HG03025 (cell line): ENCODE measurements at regions not wholly inside any gene's neighbourhood (a gene's known extent, or its start where the extent isn't known, plus 50 kb on each side); places are given as distances from the start of the nearest gene placed in this dataset.
A peak's percentile ranks its signal among the peaks of the same experiment; 100 is the strongest.

ENCODE experiments used
- ATAC-seq: cut with Tn5 transposase; IDR thresholded peaks from one replicate; pipeline ENCODE4 v1.9.1; 2021; ENCODE audit warnings: mild to moderate bottlenecking, moderate library complexity; ENCODE audit not compliant: unreplicated experiment, low FRiP score

DNA sequence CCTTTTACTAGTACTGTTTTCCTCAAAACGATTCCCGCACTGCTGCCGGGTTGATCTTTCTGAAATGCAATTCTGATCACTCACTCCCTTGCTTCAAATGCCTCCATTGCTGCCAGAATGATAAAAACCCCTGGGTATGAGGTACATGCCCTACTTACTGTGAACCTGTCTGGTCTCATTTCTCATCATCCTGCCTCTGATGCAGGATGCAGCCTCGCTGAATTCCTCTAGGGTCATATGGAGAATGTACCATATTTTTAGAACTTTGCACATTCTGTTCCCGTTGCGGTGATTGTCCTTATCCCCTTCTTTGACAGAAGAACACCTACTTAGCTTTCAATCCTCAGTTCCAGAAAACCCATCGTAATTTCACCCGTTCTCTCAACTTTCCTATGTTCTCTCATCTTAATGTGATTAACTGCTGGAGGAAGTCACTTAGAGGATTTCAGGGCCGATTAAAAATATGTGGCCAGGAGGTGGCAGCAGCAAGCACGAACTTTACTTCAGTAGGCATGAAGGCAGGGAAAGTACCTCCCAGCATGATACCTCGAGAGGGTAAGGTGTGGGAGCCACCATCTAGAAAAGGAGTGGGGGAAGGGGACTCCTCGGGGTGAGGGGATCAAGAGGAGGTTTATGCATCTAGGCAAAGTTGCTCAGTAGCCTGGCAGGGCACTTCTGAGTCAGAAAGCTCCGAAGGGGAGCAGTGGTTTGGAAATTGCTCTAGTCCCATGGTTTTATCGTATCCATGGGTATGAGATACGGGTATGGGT, 361.5 kb upstream of the ZP4 start:
- ATAC-seq, result peak; percentile 71

DNA sequence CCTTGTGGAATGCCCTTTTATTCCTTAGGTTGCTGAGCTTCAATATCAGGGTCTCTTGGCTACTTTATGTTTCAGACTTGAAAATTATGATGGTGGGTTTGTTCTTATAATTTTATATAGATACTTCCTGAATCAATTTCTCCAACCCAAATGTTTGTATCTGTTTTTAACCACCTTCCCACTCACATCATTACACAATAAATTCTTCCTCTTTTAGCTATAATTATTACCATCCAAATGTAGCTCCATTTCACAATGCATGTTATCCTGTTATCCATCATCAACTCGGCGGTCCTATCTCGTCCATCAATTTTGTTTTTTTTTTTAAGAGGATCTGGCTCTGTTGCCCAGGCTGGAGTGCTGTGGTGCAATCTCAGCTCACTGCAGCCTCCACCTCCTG, 357.6 kb upstream of the ZP4 start:
- no peak for ATAC-seq

DNA sequence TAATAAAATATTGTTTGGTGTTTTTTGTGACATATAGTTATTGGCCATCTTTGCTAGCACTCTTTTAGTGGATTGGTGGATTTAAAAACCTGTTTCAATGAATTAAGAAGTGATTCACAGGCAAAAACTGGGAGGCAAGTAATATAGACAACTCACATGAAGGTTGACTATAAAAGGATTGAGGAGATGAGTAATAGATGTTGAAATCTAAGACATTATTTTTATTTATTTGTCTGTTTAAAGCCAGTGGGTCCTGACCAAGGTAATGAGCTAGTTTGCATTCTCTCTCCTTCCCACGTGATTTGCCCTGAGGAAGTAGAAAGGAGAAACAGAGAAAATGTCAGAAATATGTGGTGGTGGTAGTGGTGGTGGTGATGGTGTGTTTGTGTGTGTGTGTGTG, 351.5 kb upstream of the ZP4 start:
- no peak for ATAC-seq

DNA sequence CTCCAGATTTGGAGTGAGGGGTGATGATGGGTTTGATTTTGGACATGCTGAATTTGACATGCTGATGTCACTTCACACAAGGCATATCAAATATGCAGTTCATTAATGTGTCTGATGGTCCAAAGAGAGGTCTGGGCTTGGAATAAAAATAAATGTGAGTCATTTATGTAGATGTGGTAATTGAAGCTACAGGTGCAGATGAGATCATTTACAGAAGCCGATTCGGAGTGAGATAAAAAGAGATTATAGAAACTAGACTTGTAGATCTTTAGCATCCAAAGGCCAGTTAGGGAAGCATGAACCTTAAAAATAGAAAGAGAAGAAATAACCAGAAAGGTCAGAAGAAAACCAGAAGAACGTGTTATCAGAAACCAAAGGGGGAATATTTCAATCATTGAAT, 350.9 kb upstream of the ZP4 start:
- ATAC-seq, result no peak

DNA sequence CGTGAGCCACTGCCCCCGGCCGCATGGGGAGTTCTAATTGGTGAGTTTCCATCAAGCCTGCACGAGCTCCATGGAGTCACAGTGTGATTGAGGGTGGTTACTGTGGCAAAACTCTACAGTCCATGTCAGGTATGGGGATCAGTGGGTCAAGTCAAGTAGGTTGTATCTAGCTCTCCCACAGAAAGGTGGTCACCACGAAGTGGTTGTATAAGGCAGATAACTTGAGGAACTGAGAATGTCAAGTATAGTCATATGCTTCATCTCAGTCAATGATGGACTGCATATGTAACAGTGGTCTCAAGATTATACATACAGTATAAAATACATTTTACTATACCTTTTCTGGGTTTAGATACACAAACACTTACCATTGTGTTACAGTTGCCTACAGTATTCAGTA, 348.6 kb upstream of the ZP4 start:
- no peak for ATAC-seq

DNA sequence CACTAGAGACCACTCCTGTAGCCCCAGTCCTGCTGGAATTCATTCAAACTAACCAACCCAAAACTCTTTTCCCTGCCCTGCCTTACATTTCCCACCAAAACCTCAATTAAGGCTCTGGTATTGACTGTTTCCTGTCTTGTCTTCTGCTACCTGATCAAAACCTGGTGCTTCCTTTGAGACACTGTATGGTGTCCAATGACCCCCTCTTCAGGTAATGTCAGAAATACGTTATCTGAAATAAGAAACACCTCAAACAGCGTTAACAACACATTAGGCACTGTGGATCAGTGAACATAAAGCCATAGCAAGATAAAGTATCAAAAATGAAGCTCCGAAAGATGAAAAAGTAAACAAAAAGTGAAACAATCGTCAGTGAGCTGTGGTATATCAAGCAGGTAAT, 343.2 kb upstream of the ZP4 start:
- ATAC-seq, result no peak

DNA sequence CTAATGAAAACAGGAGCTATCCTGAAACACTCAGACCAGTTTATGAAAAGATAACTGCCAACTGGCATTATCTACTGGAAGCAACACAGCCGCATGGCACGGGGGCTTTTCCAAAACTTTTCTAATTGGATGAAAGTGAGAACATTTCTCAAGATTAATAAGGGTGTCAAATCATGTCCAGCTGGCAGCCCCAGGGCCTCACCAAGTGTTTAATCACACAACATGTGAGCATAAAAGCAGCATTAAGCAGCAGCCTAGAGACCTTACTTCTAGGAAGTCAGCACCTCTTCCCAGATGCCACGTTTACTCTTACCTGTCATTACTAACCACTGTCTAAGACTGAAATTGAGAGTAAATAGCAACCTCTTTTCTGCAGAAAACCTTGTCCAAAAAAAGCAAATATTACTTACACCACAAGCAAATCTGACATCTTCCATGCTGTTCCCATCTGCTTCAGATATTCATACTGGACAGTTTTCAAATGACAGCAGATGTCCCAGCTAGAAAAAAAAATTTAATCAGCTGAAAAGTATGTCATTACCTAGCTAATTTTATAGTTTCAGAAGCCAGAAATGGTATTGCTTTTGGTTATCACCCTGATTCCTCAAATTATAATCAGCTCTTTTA, 341.5 kb upstream of the ZP4 start:
- ATAC-seq, result no peak

DNA sequence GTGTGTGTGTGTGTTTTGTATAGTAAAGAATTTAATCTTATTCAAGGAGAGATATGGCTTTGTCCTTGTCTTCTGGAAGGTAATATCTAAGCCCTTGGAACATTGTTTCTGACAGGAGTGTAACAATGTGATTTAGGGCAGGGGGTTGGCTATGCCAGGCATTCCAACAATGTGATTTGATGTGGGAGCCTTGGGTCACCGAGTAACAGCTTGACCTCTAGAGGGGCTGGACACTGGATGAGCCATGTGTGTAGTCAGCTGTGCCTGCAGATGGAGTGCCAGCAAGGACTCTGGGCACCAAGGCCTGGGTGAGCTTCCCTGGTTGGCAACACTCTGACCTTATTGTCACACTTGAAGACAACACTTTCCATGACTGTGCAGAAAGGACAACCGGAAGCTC, 336.1 kb upstream of the ZP4 start:
- ATAC-seq, result no peak

DNA sequence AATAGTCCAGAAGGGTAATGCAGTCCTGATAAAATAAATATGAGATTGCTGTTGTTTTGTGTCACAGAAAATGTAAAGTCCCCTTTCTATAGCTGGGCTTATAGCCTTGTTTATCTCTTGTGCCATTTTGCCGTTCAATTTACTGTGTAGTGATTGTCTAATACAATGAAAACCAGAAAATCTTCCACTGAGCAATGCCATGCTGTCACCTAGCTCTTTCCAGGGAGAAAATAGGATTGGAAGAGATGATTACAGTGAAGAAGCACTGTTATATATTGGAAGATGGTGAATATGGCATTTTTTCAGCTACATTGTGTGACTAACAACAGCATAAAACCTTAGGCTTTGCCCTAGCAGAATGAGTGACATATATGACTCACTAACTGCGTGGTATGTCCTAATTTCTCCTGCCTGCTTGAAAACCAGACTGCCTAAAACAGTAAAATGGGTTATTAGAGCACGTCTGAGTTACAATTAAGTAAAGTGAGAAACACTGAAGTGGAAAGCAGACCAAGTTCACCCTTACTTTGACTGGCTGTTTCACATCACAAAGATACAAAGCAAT, 332.4 kb upstream of the ZP4 start:
- no peak for ATAC-seq

DNA sequence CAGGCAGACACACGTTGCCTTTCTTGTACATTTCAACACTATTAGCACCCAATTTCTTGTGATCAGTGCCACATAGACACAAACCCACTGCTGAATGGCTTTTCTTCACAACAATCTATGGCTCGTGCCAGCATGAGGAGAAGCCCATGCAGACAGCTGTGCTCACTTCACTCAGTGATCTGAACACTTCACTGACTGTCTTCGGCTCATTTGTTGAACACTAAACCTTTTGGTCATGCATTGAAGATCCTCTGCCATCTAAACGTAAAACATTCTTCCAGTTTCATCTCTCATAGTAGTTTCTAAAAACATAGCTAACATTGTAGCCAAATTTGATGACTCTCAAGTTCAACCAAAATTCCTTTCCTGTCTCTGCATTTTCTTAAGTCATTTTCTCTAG, 331.0 kb upstream of the ZP4 start:
- ATAC-seq, result no peak

DNA sequence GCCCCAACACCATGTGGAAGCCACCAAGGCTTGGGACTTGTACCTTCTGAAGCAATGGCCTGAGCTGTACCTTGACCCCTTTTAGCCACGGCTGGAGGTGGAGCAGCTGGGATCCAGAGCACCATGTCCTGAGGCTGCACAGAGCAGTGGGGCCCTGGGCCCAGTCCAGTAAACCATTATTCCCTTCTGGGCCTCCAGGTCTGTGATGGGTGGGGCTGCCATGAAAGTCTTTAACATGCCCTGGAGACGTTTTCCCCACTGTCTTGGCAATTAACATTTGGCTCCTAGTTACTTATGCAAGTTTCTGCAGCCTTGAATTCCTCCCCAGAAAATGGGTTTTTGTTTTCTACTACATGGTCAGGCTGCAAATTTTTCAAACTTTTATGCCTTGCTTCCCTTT, 323.7 kb upstream of the ZP4 start:
- no peak for ATAC-seq

DNA sequence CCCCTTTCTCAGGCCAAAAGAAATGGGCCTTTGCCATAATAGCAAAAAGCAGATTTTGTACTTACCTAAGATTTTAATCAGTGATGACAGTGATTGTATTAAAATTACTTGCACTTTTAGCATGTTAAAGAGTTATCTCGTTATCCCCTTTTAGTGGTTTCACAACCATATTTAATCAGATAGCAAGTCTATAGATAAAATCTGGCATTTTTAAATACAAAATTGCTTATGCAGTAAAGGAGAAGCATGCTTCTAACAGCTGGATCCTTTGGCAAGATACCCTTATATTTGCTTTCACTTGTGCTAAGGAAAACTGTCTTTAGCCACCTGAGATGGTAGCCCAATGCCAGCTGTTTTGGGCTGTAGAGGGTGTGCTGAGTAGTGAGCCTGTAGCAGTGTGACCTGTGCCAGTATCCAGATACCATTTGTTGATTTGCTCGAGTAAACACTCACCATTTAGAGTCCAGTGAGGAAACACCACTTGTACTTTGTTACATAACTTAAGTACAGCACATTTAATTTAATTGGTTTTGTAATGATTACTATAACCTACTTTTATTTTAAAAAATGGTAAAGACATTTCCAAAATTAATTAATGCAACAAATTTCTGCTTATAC, 314.4 kb upstream of the ZP4 start:
- no peak for ATAC-seq

DNA sequence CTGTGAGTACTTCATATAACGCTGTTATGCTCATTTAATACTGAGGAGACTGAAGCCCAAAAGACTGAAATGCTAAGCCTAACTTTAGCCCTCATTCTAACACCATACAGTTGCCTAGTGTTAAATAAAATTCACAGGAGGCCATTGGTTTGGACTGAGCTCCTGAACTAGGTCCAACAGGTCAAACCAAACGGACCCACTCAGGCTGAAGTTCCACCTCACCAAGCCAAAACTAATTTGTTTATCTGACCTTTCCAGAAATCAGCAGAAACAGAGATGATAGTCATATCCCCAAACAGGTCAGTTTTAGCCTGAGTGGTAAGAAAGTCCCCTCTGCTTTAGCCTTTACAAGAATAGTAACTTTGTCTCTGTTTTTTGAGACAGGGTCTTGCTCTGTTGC, 311.3 kb upstream of the ZP4 start:
- no peak for ATAC-seq

DNA sequence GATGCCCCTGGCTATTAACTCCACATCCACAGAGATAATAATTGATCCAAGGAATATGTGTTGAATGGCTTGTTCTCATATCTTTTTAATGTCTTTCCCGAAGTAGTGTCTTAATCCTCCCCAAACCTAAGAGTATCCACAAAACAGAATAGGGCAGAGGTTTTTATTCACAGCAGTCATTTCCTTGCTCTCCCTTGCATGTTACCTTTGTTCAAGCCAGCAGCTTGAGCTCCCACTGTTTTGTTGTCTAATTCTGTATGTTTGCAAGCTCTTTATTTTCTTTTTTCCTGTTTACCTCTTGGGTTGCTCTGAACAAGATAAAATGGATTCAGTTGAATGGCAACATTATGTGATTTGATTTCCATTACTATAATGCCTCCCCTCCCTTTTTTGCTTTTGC, 308.6 kb upstream of the ZP4 start:
- ATAC-seq, result no peak

DNA sequence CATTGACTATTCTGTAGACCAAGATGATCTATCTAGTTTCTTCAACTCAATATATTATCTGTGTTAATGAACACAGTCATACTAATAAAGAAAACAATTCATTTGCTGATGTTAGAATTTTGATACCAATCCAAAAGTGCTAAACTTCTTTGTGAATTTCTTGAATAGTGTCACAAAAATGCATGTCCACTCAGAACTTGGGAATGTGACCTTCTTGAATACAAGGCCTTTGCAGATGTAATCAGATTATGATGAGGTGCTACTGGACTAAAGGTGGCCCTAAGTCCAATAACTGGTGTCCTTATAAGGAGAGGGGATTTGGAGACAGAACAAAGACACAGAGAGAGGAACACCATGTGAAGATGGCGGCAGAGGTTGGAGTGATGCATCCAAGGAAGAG, 305.8 kb upstream of the ZP4 start:
- no peak for ATAC-seq

DNA sequence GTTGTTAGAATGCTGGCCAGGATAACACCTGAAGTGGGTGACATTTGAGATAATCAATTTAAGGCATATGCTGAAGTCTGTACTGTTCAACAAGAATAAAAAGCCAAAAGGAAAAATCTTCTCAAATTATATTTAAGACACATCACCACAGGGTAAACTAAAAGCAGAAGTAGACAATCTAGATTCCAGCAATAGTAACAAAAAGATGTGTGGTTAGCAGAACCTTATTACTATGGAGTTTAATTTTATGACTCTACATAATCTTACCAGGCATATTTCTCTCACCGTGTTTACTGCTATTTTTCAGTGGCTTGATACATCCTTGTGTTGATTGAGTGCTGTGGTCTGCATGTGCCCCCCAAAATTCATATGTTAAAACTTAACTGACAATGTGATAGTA, 300.4 kb upstream of the ZP4 start:
- ATAC-seq, result no peak

DNA sequence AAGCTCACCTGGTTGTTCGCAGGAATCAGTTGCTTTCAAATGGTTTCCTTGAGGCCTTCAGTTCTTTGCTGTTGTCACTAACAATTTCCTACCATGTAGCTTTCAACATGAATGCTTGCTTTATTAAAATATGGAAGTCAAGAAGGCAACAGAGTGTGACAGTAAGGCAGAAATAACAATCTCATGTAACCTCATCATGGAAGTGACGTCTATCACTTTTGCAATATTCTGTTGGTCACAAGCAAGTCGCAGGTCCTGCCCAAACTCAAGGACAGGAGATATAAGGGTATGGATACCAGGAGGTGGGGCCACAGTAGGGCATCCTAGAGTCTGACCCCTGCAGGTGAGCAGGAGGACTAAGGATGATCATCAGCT, 296.8 kb upstream of the ZP4 start:
- ATAC-seq, result no peak

DNA sequence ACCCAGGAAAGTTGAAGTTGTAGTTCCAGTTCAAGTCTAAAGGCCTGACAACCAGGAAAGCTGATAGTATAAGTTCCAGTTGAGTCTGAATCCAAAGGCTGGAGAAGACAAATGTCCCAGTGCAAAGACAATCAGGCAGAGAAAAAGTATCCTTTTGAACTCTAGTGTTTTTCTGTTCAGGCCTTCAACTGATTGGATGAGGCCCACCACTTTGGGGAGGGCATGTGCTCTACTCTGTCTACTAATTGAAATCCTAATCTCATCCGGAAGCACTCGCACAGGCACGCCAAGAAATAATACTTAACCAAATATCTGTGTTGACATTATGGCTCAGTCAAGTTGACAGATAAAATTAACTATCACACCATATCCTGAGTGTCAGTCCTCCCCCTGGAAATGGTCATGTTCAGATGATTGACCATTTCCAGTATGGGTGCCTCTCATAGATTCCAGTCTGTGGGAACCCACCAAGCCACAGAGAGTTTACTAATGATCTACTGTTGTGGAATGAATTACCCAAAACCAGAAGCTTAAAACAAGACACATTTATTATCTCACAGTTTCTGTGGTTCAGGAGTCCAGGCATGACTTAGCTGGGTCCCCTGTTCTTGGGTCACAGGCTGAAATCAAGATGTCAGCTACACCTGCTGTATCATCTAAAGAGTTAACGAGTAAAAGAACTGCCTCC, 296.3 kb upstream of the ZP4 start:
- ATAC-seq, result no peak

DNA sequence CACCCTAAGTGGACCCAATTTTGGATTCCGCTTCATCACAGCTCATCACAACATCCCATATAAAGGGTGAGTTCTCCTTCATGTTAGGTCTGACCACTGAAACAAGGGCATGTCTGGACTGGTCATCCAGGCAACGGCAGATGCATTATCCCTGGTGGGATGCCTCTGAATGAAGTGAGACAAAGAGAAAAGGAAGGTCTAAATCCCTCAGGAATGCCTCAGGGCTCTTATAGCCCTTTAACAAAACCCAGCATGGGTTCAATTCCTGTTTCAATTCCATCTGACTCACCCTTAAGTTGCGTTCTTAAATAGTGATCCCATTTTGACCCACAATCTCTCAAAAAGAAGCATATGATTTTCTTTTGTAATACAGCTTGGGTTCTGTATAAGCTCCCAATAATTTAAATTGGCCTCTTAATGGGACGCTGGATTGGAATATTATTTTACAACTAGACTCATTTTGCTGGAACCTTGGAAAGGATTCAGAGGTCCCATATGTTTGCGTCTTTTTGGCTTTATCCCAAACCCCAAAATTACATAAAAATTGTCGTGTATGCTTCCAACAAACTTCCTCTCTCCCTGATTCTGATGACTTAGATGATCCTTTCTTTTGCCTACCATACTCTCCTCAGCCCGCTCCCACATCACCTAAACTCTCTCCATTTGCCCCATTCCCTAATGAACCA, 287.4 kb upstream of the ZP4 start:
- ATAC-seq, result no peak

DNA sequence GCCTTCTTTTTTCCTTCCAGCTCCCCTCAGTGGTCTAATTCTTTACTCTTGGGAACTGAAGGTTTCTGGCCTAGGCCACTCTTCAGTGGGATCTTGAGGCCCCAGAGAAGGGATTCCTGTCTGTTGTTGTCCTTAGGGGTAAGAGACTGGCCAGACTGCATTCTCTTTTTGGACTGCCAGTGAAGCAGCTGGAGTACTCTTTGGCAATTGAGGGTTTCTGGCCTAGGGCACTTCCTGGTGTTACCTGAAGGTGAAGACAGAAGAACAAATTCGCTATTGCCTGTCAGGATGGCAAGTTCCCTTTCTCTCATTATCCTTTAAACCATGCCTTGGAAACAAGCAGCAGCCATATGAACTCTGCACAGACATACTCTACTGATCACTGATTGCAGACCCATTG, 286.6 kb upstream of the ZP4 start:
- ATAC-seq, result no peak

DNA sequence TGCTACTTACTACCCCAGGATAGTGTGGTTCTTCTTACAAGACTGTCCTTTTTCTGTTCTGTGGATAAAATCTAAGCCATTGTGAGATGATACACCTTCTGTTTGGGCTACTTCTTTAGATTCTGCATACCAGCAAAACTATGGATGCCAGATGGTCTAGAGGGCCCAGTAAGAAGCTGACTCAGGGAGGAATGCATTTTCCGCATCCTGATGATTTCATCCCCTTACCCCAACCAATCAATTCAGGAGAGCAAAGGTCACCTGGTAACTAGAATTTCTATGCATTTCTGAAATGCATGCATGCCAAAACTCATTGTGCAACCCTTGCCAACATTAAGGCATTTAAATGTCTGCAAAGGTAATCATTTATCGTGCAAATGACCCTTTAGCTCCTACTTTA, 285.7 kb upstream of the ZP4 start:
- ATAC-seq, result no peak
